ENCODE measurements at regions not wholly inside any gene's neighbourhood (a gene's known extent, or its start where the extent isn't known, plus 50 kb on each side); places are given as distances from the start of the nearest gene placed in this dataset.

DNA sequence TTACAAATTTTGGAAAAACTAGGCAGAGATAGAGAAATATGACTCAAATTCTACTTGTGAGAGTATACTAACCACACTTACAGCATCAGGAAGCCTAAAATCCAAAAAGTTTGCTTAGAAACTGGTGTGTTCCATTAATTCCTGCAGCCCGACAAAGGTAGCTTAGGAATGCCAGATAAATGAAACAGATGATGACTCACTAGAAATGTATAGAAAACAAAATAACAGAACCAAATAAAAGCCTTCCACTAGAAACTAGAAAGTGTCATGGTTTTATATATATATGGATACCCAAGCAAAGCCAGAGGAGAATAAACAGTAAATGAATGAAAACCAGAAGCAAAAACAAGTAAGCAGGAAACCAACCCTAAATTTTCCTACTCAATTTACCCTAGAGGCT is 272.2 kb upstream of the PRDM9 start:
- TF ChIP-seq, protein P1, sequence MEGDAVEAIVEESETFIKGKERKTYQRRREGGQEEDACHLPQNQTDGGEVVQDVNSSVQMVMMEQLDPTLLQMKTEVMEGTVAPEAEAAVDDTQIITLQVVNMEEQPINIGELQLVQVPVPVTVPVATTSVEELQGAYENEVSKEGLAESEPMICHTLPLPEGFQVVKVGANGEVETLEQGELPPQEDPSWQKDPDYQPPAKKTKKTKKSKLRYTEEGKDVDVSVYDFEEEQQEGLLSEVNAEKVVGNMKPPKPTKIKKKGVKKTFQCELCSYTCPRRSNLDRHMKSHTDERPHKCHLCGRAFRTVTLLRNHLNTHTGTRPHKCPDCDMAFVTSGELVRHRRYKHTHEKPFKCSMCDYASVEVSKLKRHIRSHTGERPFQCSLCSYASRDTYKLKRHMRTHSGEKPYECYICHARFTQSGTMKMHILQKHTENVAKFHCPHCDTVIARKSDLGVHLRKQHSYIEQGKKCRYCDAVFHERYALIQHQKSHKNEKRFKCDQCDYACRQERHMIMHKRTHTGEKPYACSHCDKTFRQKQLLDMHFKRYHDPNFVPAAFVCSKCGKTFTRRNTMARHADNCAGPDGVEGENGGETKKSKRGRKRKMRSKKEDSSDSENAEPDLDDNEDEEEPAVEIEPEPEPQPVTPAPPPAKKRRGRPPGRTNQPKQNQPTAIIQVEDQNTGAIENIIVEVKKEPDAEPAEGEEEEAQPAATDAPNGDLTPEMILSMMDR (conservative IDR thresholded peaks at IDR 0.05; ENCODE audit: low read depth, low read length) = no peak
- TF ChIP-seq EZH2 (IDR thresholded peaks at IDR 0.05; ENCODE audit: borderline replicate concordance, low read depth, low read length, poor library complexity, severe bottlenecking) = no peak
